Stimulated activated CD4-positive, alpha-beta T cell treated with anti-CD3 and anti-CD28 coated beads, Interleukin-2, amount 100 ng/mL, for 48 hours (primary cell): ENCODE measurements at regions not wholly inside any gene's neighbourhood (a gene's known extent, or its start where the extent isn't known, plus 50 kb on each side); places are given as distances from the start of the nearest gene placed in this dataset.

Experiments
- DNase-seq, 2 donors: peaks; one replicate each; pipeline ENCODE4 v3.0.0-alpha.2; 2020

GRCh38 chr4:135770505-135770904, 1568.9 kb upstream of the PABPC4L start:
- DNase-seq: no peak

GRCh38 chr4:135744928-135745327, 1543.3 kb upstream of the PABPC4L start:
- no peak for DNase-seq

- no peak for DNase-seq
These were observed 1540.0 kb upstream of the PABPC4L start for GRCh38 chr4:135741583-135741982.

- DNase-seq: no peak
These were observed 1537.8 kb upstream of the PABPC4L start for GRCh38 chr4:135739354-135739753.

- DNase-seq: no peak
These were observed 1533.9 kb upstream of the PABPC4L start for GRCh38 chr4:135735512-135735911.

- DNase-seq: no peak
These were observed 1530.9 kb upstream of the PABPC4L start for GRCh38 chr4:135732448-135732847.

GRCh38 chr4:135731682-135732081, 1530.1 kb upstream of the PABPC4L start:
- DNase-seq: no peak

GRCh38 chr4:135724421-135724820, 1522.8 kb upstream of the PABPC4L start:
- no peak for DNase-seq

- DNase-seq: no peak
These were observed 1516.4 kb upstream of the PABPC4L start for GRCh38 chr4:135718019-135718418.

- no peak for DNase-seq
These were observed 1503.8 kb upstream of the PABPC4L start for GRCh38 chr4:135705343-135705742.

GRCh38 chr4:135694066-135694465, 1492.5 kb upstream of the PABPC4L start:
- DNase-seq: no peak

GRCh38 chr4:135684001-135684400, 1482.4 kb upstream of the PABPC4L start:
- DNase-seq: no peak

- no peak for DNase-seq
These were observed 1470.6 kb upstream of the PABPC4L start for GRCh38 chr4:135672202-135672601.

GRCh38 chr4:135670548-135670947, 1469.0 kb upstream of the PABPC4L start:
- DNase-seq: no peak
